ENCODE measurements at regions not wholly inside any gene's neighbourhood (a gene's known extent, or its start where the extent isn't known, plus 50 kb on each side); places are given as distances from the start of the nearest gene placed in this dataset.
"Not testable (repeated sequence)": the region's sequence is repeated elsewhere in the genome, so short reads cannot be mapped to it uniquely, and the experiment has no call there.

GRCh38 chr12:71276541-71276940 lies 118.7 kb upstream of the TSPAN8 start (continued):
- TF ChIP-seq HDAC8 (tag; IDR thresholded peaks at IDR 0.05), result no peak

GRCh38 chr12:71270794-71271193 lies 113.0 kb upstream of the TSPAN8 start:
- H3K4me2 ChIP-seq (ENCODE audit: insufficient read depth, low read length); H3K9me3 ChIP-seq (replicated peaks; ENCODE audit: control insufficient read depth, insufficient read depth, low read depth, low read length); H3K27me3 ChIP-seq (ENCODE audit: control insufficient read depth in 2 of 2, insufficient read depth in 2 of 2, low read length in 2 of 2); H3K36me3 ChIP-seq (ENCODE audit: control insufficient read depth, insufficient read depth, low read length); H3K79me2 ChIP-seq (ENCODE audit: control insufficient read depth, insufficient read depth, low read length); H3K27ac ChIP-seq (ENCODE audit: extremely low read depth, low read depth, low read length); ATAC-seq; H3K9ac ChIP-seq (ENCODE audit: insufficient read depth in 1 of 2, low read depth in 2 of 2, low read length in 2 of 2); H3K9me1 ChIP-seq (ENCODE audit: control insufficient read depth, insufficient read depth, low read length); intact Hi-C loops (cut with micrococcal nuclease); H3K4me3 ChIP-seq; in situ Hi-C loops (cut with MboI); POLR2A ChIA-PET; BruUV-seq (replicated peaks); H2AFZ ChIP-seq (ENCODE audit: low read depth, low read length); H4K20me1 ChIP-seq (replicated peaks; ENCODE audit: control insufficient read depth, insufficient read depth, low read length); DNase-seq (ENCODE audit: extremely low read depth in 1 of 4, low spot score in 3 of 4); CTCF ChIA-PET (ENCODE audit: low intra/inter-chr PET ratio); FAIRE-seq: not testable (repeated sequence)
- 0 out of 2 replicates have a peak, but pooled peaks have one; percentile 28 for TF ChIP-seq SMARCA5 (IDR thresholded peaks at IDR 0.05)
- peak; percentile 17 to 63; a peak in 1 of 4 replicates for TF ChIP-seq KDM1A (IDR thresholded peaks at IDR 0.05)
- peak; percentile 96 for TF ChIP-seq ZNF146 (CRISPR knock-in tag; IDR thresholded peaks at IDR 0.05; ENCODE audit: unreplicated experiment)
- TF ChIP-seq BCOR (IDR thresholded peaks at IDR 0.05), result peak; percentile 68
- TF ChIP-seq CHAMP1 (IDR thresholded peaks at IDR 0.05), result 0 out of 2 replicates have a peak, but pooled peaks have one; percentile 41
- peak; percentile 70 for TF ChIP-seq RBM25 (IDR thresholded peaks at IDR 0.05; ENCODE audit: low read depth, low read length, severe bottlenecking)
- 0 out of 4 replicates have a peak, but pooled peaks of 1 of the 2 experiments have one; percentile 45 for TF ChIP-seq HDAC1 (IDR thresholded peaks at IDR 0.05)
- peaks cover 7 to 20% of the 10 kb centered on the region in 2 experiments; a peak in 4 of 5 replicates for H3K4me1 ChIP-seq (replicated peaks in 1 of 2; ENCODE audit: control insufficient read depth in 2 of 2, insufficient read depth in 2 of 2, low read length in 2 of 2)
- 96% methylated on average over 2 of the region's 2 CpGs for WGBS (ENCODE audit: insufficient coverage, low coverage, missing lambda C conversion rate)
